GM12878 (cell line): ENCODE measurements at regions not wholly inside any gene's neighbourhood (a gene's known extent, or its start where the extent isn't known, plus 50 kb on each side); places are given as distances from the start of the nearest gene placed in this dataset.

Source experiments
- ATAC-seq: fragments of 200-7000 bp; cut with Tn5 transposase; 3 replicates; pipeline ENCODE4 v1.9.1; 2020; ENCODE audit warnings: mild to moderate bottlenecking, moderate library complexity
- BruUV-seq: library from RNA; stranded (reverse); fragments of 400-500 nt; replicated peaks from 2 replicates; lab custom pipeline; 2021; lab: Mats Ljungman, UMichigan
- CTCF ChIA-PET: fragments of 300-600 bp; sonication (Branson Sonifier 250); formaldehyde crosslinking; extraction: SDS; loops from one replicate; lab custom pipeline; 2021; ENCODE audit warnings: inconsistent platforms; lab: Yijun Ruan, JAX
- POLR2A ChIA-PET: fragments of 350-600 bp; formaldehyde crosslinking; extraction: SDS; loops from one replicate; lab custom pipeline; 2021; ENCODE audit warnings: inconsistent platforms; lab: Charles Lee
- RAD21 ChIA-PET: fragments of 300-600 bp; sonication (Branson Sonifier 250); formaldehyde crosslinking; loops from one replicate; lab custom pipeline; 2023; ENCODE audit warnings: antibody characterized with exemption; ENCODE audit not compliant: unreplicated experiment; lab: Charles Lee
- SMC1A ChIA-PET: fragments of 300-600 bp; sonication (Branson Sonifier 250); formaldehyde crosslinking; loops from one replicate; lab custom pipeline; 2023; ENCODE audit not compliant: unreplicated experiment, uncharacterized antibody; lab: Charles Lee
- DNase-seq: peaks from one replicate; pipeline ENCODE4 v3.0.0-alpha.2; 2011; ENCODE audit warnings: low read depth, low spot score
- FAIRE-seq: peaks from 3 replicates; lab custom pipeline; 2011; peaks lifted over from hg19 to GRCh38; lab: Jason Lieb, UNC
- H2AFZ ChIP-seq: 2 replicates; pipeline ENCODE4 v1.6.0; 2011; ENCODE audit warnings: low read depth, low read length, control low read depth; ENCODE audit not compliant: control insufficient read depth
- H3K27ac ChIP-seq: 2 replicates; pipeline ENCODE4 v1.5.1; 2011; ENCODE audit warnings: control low read depth; ENCODE audit not compliant: control insufficient read depth, insufficient read depth
- H3K27me3 ChIP-seq, 2 experiments: replicated peaks in 1 of 2; 2 replicates each; pipeline versions ENCODE4 v1.6.0 to v1.6.1; 2011; ENCODE audit warnings: low read length in 1 of 2; ENCODE audit not compliant: control insufficient read depth in 2 of 2, insufficient read depth in 2 of 2
- H3K36me3 ChIP-seq, 2 experiments: 2 replicates each; pipeline ENCODE4 v1.5.1; 2011; ENCODE audit warnings: low read length in 1 of 2; ENCODE audit not compliant: control insufficient read depth in 2 of 2, insufficient read depth in 2 of 2
- H3K4me1 ChIP-seq: 2 replicates; pipeline ENCODE4 v1.6.1; 2011; ENCODE audit warnings: mild to moderate bottlenecking, low read length, moderate library complexity, mixed read lengths; ENCODE audit not compliant: control insufficient read depth, insufficient read depth
- H3K4me2 ChIP-seq: 2 replicates; pipeline ENCODE4 v1.6.0; 2011; ENCODE audit warnings: control low read depth; ENCODE audit not compliant: control insufficient read depth, insufficient read depth
- H3K4me3 ChIP-seq: fragments of 200-600 bp; sonication (generic); 2 replicates; pipeline ENCODE4 v1.5.1; 2016
- H3K79me2 ChIP-seq: 2 replicates; pipeline ENCODE4 v1.6.0; 2011; ENCODE audit warnings: low read length; ENCODE audit not compliant: control insufficient read depth, insufficient read depth
- H3K9ac ChIP-seq: 2 replicates; pipeline ENCODE4 v1.8.0; 2011; ENCODE audit warnings: low read length, control low read depth, mixed read lengths; ENCODE audit not compliant: control insufficient read depth, insufficient read depth
- H3K9me3 ChIP-seq: replicated peaks from 3 replicates; pipeline ENCODE4 v1.5.1; 2011; ENCODE audit warnings: mild to moderate bottlenecking, low read length; ENCODE audit not compliant: control insufficient read depth, insufficient read depth
- H4K20me1 ChIP-seq: 2 replicates; pipeline ENCODE4 v1.6.0; 2011; ENCODE audit not compliant: control insufficient read depth, insufficient read depth
- ATF3 ChIP-seq: IDR thresholded peaks from 2 replicates; pipeline ENCODE4 v1.6.1; 2011; ENCODE audit warnings: low read depth, mild to moderate bottlenecking, low read length, moderate library complexity, borderline replicate concordance; ENCODE audit errors: extremely low read depth
- BACH1 ChIP-seq: fragments of 450-650 bp; IDR thresholded peaks from 2 replicates; pipeline ENCODE4 v1.6.1; 2017; ENCODE audit warnings: mild to moderate bottlenecking, borderline replicate concordance
- ESRRA ChIP-seq: IDR thresholded peaks from 2 replicates; pipeline ENCODE4 v1.6.1; 2012; ENCODE audit warnings: mild to moderate bottlenecking, low read length, improper control_type of control experiment
- ETV6 ChIP-seq, 2 experiments: fragments of 450-650 bp in 1 of 2; IDR thresholded peaks in 1 of 2; conservative IDR thresholded peaks in 1 of 2; 2 replicates each; pipeline ENCODE4 v1.6.1; 2014; ENCODE audit warnings: antibody characterized with exemption in 1 of 2, borderline replicate concordance in 1 of 2, low read depth in 1 of 2, mild to moderate bottlenecking in 1 of 2, moderate library complexity in 1 of 2
- IKZF2 ChIP-seq, 2 experiments: fragments of 450-650 bp; IDR thresholded peaks; 2 replicates each; pipeline ENCODE4 v1.6.1; 2017; ENCODE audit warnings: mild to moderate bottlenecking in 2 of 2, moderate library complexity in 2 of 2
- MXI1 ChIP-seq: fragments of 150-350 bp; IDR thresholded peaks from 2 replicates; pipeline ENCODE4 v1.6.1; 2011; ENCODE audit warnings: low read depth, mild to moderate bottlenecking, inconsistent platforms, low read length, improper control_type of control experiment
- NR2F1 ChIP-seq: fragments of 450-650 bp; conservative IDR thresholded peaks from 2 replicates; pipeline ENCODE4 v1.6.1; 2017; ENCODE audit warnings: mild to moderate bottlenecking
- POLR2A ChIP-seq: IDR thresholded peaks from 2 replicates; pipeline ENCODE4 v1.6.1; 2011; ENCODE audit warnings: low read depth, mild to moderate bottlenecking, low read length
- RELB ChIP-seq: fragments of 450-650 bp; IDR thresholded peaks from 2 replicates; pipeline ENCODE4 v1.6.1; 2017; ENCODE audit warnings: low read depth, mild to moderate bottlenecking, moderate library complexity
- SMC3 ChIP-seq: IDR thresholded peaks from 2 replicates; pipeline ENCODE4 v1.6.1; 2011; ENCODE audit warnings: low read length, improper control_type of control experiment, borderline replicate concordance
- USF2 ChIP-seq: IDR thresholded peaks from 2 replicates; pipeline ENCODE4 v1.6.1; 2011; ENCODE audit warnings: low read depth, low read length, improper control_type of control experiment, borderline replicate concordance
- ZBTB40 ChIP-seq: fragments of 450-650 bp; IDR thresholded peaks from 2 replicates; pipeline ENCODE4 v1.6.1; 2016; ENCODE audit warnings: mild to moderate bottlenecking, moderate library complexity, borderline replicate concordance
- ZNF687 ChIP-seq: fragments of 450-650 bp; IDR thresholded peaks from 2 replicates; pipeline ENCODE4 v1.6.1; 2017; ENCODE audit warnings: mild to moderate bottlenecking, moderate library complexity
- ZSCAN29 ChIP-seq: fragments of 450-650 bp; IDR thresholded peaks from 2 replicates; pipeline ENCODE4 v1.6.1; 2017; ENCODE audit warnings: mild to moderate bottlenecking, moderate library complexity
- WGBS: methylation state at CpG from one replicate; pipeline ENCODE4 v1.1.6; 2016; ENCODE audit warnings: low lambda C conversion rate; ENCODE audit not compliant: insufficient replicate concordance, insufficient coverage; ENCODE audit errors: missing lambda C conversion rate; 5-methylcytosine and 5-hydroxymethylcytosine counted together
- in situ Hi-C: fragments of 300-500 bp; cut with MboI; formaldehyde crosslinking; loops from 9 replicates; pipeline ENCODE4 v1.14.3; 2018; ENCODE audit warnings: mixed read lengths
- intact Hi-C: fragments of 100-400 bp; cut with micrococcal nuclease; formaldehyde crosslinking; loops from one replicate; pipeline ENCODE4 v1.14.2; 2022; ENCODE audit not compliant: unreplicated experiment

- Histone ChIP-seq H3K4me2 (no peak overlapping the region), H3K4me1 (no peaks in the 10 kb centered on the region), H3K79me2 (no peaks in the 10 kb centered on the region), H3K27ac (no peak overlapping the region), H3K9me3 (no peaks in the 10 kb centered on the region), H4K20me1 (no peaks in the 10 kb centered on the region), H3K4me3 (no peak overlapping the region), H3K9ac (no peak overlapping the region), H3K36me3 (no peaks in the 10 kb centered on the region), H2AFZ (no peak overlapping the region), H3K27me3 (no peaks in the 10 kb centered on the region)
- intact Hi-C loops (no loop called here), in situ Hi-C loops (no loop called here)
- no peak for ATAC-seq
- FAIRE-seq = no peak
- no peak for DNase-seq
- WGBS = 38% methylated on average over 7 of the region's 8 CpGs
- POLR2A ChIA-PET = no interaction called here
- BruUV-seq = no TSS peak
- SMC1A ChIA-PET = no interaction called here
- CTCF ChIA-PET = no interaction called here
- RAD21 ChIA-PET = no interaction called here
- TF ChIP-seq RELB (no peak), ESRRA (no peak), BACH1 (no peak), ATF3 (no peak), IKZF2 (IDR thresholded peaks at IDR 0.05) (no peak), ZBTB40 (no peak), MXI1 (no peak), POLR2A (no peak), NR2F1 (no peak), ETV6 (conservative IDR thresholded peaks at IDR 0.05 in 1 of 2, IDR thresholded peaks at IDR 0.05 in 1 of 2; ENCODE audit: borderline replicate concordance in 1 of 2, low read depth in 1 of 2) (no peak), USF2 (no peak), ZNF687 (no peak), ZSCAN29 (no peak), SMC3 (no peak)
Measured at GRCh38 chr7:156579566-156579965, 61.0 kb upstream of the RNF32 start.
